Stomach smooth muscle (tissue), 2 donors: ENCODE measurements at regions not wholly inside any gene's neighbourhood (a gene's known extent, or its start where the extent isn't known, plus 50 kb on each side); places are given as distances from the start of the nearest gene placed in this dataset.

ENCODE experiments used
- H3K27ac ChIP-seq: one replicate; pipeline ENCODE4 v1.7.0; 2013; ENCODE audit warnings: mild to moderate bottlenecking, low read length, inconsistent platforms
- H3K27me3 ChIP-seq, 2 donors: one replicate each; pipeline ENCODE4 v1.7.0; 2013; ENCODE audit warnings: low read length in 2 of 2; ENCODE audit not compliant: insufficient read depth in 2 of 2, control insufficient read depth in 1 of 2
- H3K36me3 ChIP-seq, 2 donors: one replicate each; pipeline ENCODE4 v1.7.0; 2013; ENCODE audit warnings: low read length in 2 of 2; ENCODE audit not compliant: control insufficient read depth in 2 of 2, insufficient read depth in 2 of 2
- H3K4me1 ChIP-seq: one replicate; pipeline ENCODE4 v1.7.0; 2013; ENCODE audit warnings: low read length; ENCODE audit not compliant: control insufficient read depth, insufficient read depth
- H3K4me3 ChIP-seq, 2 donors: one replicate each; pipeline ENCODE4 v1.7.0; 2013; ENCODE audit warnings: low read length in 2 of 2
- H3K9ac ChIP-seq, 2 donors: one replicate each; pipeline ENCODE4 v1.7.0; 2013; ENCODE audit warnings: low read length in 2 of 2, mild to moderate bottlenecking in 1 of 2
- H3K9me3 ChIP-seq, 2 donors: one replicate each; pipeline ENCODE4 v1.7.0; 2013; ENCODE audit warnings: low read length in 2 of 2; ENCODE audit not compliant: control insufficient read depth in 2 of 2
- donor health status: healthy.
- donor health status: Pancreatic carcinoma.

DNA sequence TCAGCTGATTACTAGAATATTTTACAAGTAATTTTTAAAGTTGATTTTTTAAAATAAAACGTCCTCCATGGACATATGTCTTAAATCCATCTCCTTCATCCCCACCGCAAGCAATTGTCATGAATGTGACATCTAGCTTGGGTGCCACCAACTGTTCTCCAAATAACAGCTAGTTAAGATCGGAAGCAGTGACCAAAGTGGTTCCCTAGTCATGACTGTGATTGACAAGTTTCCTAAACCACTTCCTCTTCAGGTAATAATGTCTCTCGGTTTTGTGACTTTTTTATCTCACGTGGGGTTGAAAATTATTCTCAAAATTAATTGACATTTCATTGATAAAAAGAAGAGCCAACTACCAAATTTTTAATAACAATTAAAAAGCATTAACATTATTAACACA, 135.3 kb upstream of the MIR17HG start:
- Histone ChIP-seq H3K4me3 (no peak overlapping the region), H3K4me1 (no peaks in the 10 kb centered on the region), H3K27ac (no peak overlapping the region), H3K27me3 (no peaks in the 10 kb centered on the region), H3K36me3 (no peaks in the 10 kb centered on the region), H3K9ac (no peak overlapping the region), H3K9me3 (no peaks in the 10 kb centered on the region)

DNA sequence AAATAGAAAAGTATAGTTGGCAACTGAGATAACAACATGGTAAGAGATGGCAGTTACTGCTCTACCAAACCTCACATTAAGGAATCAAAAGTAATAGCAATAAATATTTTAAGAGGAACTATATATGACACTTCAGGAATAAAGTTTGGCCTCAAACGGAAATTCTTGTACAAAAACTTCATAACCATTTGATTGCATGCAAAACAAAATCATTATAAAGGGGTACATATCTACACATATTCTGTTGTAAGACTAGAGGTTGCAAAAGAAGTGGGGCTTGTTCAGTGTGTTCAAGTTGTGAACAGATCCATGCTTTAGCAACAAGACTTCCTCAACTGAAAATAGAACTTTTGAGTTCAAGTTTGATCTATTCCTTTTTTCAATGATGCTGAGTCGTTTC, 133.5 kb upstream of the MIR17HG start:
- Histone ChIP-seq H3K36me3 (no peaks in the 10 kb centered on the region), H3K9me3 (no peaks in the 10 kb centered on the region)

DNA sequence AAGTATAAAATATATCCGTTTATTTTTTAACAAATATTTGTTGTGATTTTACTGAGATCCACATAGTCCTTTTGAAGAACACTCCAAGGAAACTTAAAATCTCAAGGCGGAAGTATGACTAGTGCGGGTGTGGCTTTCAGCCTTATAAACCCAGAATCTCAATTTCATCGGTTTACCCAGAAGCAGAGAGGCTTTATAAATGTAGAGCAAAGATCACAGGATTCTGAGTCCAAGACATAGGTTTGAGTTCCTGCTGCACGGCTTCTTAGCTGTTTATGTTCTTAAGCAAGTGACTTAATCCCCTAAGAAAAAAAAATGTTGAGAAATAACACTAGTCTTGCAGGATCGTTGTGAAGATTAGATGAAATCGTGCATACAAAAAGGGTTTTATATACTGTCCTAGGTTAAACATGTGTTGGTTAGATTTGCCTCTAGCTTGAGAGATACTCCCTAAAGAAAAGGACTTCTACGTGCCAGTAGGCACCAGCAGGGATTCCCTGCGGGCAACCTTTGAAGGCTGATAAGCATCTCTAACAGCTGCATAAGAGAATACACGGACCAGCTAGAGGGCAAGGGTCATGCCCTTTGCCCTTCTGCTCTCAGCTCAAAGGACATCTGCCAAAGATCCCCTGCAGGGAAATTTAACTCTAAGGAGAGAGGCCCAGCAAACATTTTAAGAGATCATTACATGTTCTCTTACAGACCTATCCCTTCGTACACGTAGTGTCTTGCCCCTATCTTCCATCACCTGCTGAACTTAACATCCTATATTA, 130.4 kb upstream of the MIR17HG start:
- H3K4me1 ChIP-seq = no peaks in the 10 kb centered on the region
- no peak overlapping the region for H3K9ac ChIP-seq
- no peaks in the 10 kb centered on the region for H3K9me3 ChIP-seq
- no peaks in the 10 kb centered on the region for H3K27me3 ChIP-seq
- no peak overlapping the region for H3K4me3 ChIP-seq
- no peaks in the 10 kb centered on the region for H3K36me3 ChIP-seq
- H3K27ac ChIP-seq = no peak overlapping the region

More for the DNA sequence above, 133.5 kb upstream of the MIR17HG start:
- no peak overlapping the region for H3K27ac ChIP-seq
- no peak overlapping the region for H3K4me3 ChIP-seq
- H3K9ac ChIP-seq = no peak overlapping the region
- H3K27me3 ChIP-seq = no peaks in the 10 kb centered on the region
- no peaks in the 10 kb centered on the region for H3K4me1 ChIP-seq

DNA sequence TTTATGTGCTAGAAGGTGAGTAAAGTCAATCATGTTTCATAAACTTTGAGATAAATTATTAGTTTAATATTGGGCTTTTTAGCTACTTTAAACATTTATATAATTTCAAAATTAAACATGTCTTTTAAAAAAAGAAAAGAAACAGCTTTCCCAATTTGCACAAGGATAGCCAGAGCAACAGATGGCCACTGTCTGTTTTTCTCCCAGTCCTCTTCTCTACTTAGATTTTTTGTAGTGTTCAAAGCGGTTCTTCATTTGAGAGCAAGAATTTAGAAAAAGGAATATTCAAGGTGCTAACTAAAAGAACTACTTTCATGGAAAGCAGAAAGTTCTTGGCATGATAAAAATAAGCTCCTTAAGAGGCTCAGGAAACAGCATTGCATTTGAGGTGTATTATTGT, 128.3 kb upstream of the MIR17HG start:
- no peak overlapping the region for H3K27ac ChIP-seq
- H3K27me3 ChIP-seq = peaks cover 0 to 2% of the 10 kb centered on the region in 2 donors
- no peak overlapping the region for H3K4me3 ChIP-seq
- H3K9ac ChIP-seq = no peak overlapping the region
- no peaks in the 10 kb centered on the region for H3K4me1 ChIP-seq
- H3K9me3 ChIP-seq = no peaks in the 10 kb centered on the region
- H3K36me3 ChIP-seq = no peaks in the 10 kb centered on the region

DNA sequence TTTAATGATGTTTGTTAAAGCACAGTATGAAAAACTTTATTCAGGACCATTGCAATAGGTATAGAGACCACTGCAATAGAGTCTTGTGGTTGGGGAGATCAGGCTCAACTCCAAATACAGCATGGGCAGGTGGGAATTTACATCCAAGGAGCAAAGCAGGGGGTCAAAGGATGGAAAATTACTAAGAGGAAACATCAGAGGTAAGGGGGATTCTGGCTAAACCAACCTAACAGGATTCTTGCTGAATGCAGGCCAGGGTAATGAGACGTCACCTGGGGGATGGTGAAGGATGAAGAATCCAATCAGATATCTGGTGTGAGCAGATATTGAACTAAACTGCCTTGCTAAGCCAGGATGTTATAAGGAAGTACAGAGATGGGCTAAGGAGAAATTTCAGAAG, 126.6 kb upstream of the MIR17HG start:
- Histone ChIP-seq H3K4me3 (no peak overlapping the region), H3K27ac (no peak overlapping the region), H3K4me1 (no peaks in the 10 kb centered on the region), H3K9me3 (no peaks in the 10 kb centered on the region), H3K9ac (no peak overlapping the region), H3K36me3 (no peaks in the 10 kb centered on the region), H3K27me3 (peaks cover 0 to 2% of the 10 kb centered on the region in 2 donors)

DNA sequence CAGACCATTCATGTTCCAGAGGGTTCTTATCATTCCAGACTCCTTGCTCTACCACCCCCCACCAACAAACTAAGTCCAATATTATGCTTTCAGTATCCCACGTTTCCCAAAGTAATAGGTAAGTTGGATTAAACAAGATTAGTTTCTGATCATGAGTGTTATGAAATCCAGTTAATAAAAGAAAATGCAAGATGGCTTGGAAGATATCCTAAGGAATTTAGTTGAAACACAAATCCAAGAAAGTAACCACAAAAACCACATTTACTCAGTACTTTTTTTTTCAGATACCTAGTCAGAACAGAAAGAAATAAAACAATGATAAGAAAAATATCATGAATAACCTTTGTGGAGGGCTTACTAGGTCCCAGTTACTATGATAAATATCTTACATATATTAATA, 119.4 kb upstream of the MIR17HG start:
- H3K4me3 ChIP-seq = no peak overlapping the region
- no peaks in the 10 kb centered on the region for H3K36me3 ChIP-seq
- no peak overlapping the region for H3K27ac ChIP-seq
- no peaks in the 10 kb centered on the region for H3K4me1 ChIP-seq
- H3K9me3 ChIP-seq = no peaks in the 10 kb centered on the region
- no peak overlapping the region for H3K9ac ChIP-seq
- H3K27me3 ChIP-seq = no peaks in the 10 kb centered on the region

DNA sequence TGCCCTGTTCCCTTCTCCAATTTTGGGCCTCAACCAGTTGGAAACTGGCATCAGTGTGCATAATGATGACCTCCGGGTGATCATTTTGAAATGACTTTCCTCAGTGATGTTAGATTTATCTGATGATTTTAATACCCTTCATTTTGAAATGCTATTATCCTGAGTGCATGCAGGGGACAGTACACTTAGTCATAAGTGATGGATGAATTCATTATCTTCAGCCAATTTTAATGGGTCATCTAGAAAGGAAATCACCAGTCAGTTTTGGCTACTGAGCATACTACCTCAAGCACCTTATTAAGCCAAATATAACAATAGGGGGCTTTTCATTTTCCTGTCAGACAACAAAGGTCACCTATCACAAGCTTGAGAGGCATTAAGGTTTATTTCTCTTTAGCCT, 118.5 kb upstream of the MIR17HG start:
- Histone ChIP-seq H3K9me3 (no peaks in the 10 kb centered on the region), H3K9ac (no peak overlapping the region), H3K36me3 (no peaks in the 10 kb centered on the region), H3K27ac (no peak overlapping the region), H3K4me3 (no peak overlapping the region), H3K27me3 (no peaks in the 10 kb centered on the region), H3K4me1 (no peaks in the 10 kb centered on the region)

DNA sequence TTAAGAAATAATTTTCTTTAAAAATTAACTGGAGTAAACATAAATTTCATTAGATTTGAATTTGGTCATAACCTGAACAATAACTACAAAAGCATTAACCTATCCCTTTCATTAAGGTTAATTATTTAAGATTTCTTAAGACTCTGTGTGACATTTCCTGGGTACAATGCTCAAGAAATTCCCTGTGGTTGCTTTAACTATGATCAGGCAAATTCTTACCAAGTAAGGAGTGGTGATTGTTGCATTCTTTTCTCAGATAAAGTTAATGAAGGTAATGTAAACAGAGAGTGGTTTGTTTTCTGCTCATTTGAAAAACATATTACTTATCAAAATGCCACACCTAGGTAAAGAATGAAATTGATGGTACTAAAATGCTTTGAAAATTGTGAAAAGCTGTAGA, 114.8 kb upstream of the MIR17HG start:
- no peak overlapping the region for H3K27ac ChIP-seq
- no peaks in the 10 kb centered on the region for H3K36me3 ChIP-seq
- no peaks in the 10 kb centered on the region for H3K27me3 ChIP-seq
- no peak overlapping the region for H3K9ac ChIP-seq
- H3K9me3 ChIP-seq = no peaks in the 10 kb centered on the region
- H3K4me3 ChIP-seq = no peak overlapping the region
- H3K4me1 ChIP-seq = no peaks in the 10 kb centered on the region

DNA sequence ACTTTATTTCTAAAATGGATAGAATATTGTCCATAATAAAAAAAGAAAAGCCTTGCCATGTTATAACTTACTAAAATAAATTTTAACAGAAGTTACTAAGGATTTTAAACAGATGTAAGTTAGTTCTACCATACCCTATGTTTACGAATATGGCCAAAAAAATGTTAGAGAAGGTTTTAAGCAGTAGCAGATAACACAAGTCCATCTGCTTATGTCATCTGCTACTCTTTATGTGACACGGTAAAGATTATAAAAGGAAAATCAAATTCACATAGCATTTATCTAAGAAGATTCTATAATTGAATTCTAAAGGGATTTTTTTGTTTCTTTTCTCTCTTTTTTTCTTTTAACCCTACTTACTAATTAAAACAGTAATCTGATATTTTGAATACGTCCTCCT, 114.2 kb upstream of the MIR17HG start:
- no peaks in the 10 kb centered on the region for H3K9me3 ChIP-seq
- no peak overlapping the region for H3K9ac ChIP-seq
- no peaks in the 10 kb centered on the region for H3K36me3 ChIP-seq
- no peaks in the 10 kb centered on the region for H3K4me1 ChIP-seq
- no peaks in the 10 kb centered on the region for H3K27me3 ChIP-seq
- H3K27ac ChIP-seq = no peak overlapping the region
- H3K4me3 ChIP-seq = no peak overlapping the region

DNA sequence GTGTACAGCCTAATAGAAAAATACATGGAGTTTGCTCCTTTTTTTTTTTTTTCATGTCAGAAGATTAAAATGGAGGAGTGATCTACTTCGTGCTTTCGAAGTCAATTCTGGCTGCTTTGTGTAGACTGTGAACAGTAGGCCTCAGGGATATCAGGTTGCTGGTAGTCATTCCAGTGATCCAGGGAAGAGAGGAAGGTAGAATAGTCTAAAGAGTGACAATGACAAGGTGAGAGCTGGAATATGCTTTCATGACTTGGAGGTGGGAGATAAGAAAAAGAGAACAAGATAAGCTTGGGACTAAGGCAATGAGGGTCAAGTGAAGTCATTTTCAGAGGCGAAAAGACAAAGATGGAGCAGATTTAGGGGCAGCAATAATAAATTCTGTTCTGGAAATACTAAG, 111.3 kb upstream of the MIR17HG start:
- no peak overlapping the region for H3K4me3 ChIP-seq
- H3K4me1 ChIP-seq = no peaks in the 10 kb centered on the region
- H3K27ac ChIP-seq = no peak overlapping the region
- no peaks in the 10 kb centered on the region for H3K27me3 ChIP-seq
- H3K9me3 ChIP-seq = no peaks in the 10 kb centered on the region
- no peak overlapping the region for H3K9ac ChIP-seq
- no peaks in the 10 kb centered on the region for H3K36me3 ChIP-seq

DNA sequence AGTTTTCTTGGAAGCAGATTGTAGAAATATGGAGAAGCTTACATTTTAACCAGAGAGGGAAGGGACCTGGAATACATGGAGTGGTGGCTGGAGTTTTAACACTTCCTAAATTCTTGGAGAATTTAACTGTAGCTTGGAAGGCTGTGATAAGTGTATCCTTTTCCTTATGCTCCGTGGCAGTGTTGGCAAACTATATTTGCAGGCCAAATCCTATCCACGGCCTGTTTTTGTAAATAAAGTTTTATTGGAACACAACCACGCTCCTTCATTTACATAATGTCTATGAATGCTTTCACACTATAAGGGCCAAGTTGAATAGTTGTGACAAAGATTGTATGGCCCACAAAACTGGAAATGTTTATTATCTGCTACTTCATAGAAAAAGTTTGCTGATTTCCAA, 110.6 kb upstream of the MIR17HG start:
- Histone ChIP-seq H3K9ac (no peak overlapping the region), H3K36me3 (no peaks in the 10 kb centered on the region), H3K27ac (no peak overlapping the region), H3K4me1 (no peaks in the 10 kb centered on the region), H3K27me3 (no peaks in the 10 kb centered on the region), H3K9me3 (no peaks in the 10 kb centered on the region), H3K4me3 (no peak overlapping the region)
